ENCODE measurements at regions not wholly inside any gene's neighbourhood (a gene's known extent, or its start where the extent isn't known, plus 50 kb on each side); places are given as distances from the start of the nearest gene placed in this dataset.

DNA sequence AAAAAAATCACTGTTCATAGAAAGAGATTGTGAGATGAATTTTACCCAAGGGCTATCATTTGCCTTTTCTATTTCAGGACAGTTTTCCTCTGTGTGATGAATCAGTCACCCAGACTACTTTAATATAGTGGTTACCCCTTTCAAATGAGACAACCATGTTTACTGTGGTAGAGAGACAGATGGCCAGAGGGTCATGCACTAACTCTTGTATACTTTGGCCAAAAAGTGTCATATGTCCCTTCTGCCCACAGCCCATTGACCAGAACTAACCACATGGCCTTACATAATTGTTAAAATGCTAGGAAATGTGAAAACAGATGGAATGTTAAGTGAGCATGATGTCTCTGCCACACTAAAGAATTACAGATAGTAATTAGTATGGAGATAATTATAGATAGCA lies 498.7 kb downstream of the DACH1 start:
- TF ChIP-seq, protein P1, sequence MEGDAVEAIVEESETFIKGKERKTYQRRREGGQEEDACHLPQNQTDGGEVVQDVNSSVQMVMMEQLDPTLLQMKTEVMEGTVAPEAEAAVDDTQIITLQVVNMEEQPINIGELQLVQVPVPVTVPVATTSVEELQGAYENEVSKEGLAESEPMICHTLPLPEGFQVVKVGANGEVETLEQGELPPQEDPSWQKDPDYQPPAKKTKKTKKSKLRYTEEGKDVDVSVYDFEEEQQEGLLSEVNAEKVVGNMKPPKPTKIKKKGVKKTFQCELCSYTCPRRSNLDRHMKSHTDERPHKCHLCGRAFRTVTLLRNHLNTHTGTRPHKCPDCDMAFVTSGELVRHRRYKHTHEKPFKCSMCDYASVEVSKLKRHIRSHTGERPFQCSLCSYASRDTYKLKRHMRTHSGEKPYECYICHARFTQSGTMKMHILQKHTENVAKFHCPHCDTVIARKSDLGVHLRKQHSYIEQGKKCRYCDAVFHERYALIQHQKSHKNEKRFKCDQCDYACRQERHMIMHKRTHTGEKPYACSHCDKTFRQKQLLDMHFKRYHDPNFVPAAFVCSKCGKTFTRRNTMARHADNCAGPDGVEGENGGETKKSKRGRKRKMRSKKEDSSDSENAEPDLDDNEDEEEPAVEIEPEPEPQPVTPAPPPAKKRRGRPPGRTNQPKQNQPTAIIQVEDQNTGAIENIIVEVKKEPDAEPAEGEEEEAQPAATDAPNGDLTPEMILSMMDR (IDR thresholded peaks at IDR 0.05): no peak
- TF ChIP-seq EP300 (IDR thresholded peaks at IDR 0.05): no peak

Data from ovary (tissue), 3 donors.